ENCODE measurements at regions not wholly inside any gene's neighbourhood (a gene's known extent, or its start where the extent isn't known, plus 50 kb on each side); places are given as distances from the start of the nearest gene placed in this dataset.

DNA sequence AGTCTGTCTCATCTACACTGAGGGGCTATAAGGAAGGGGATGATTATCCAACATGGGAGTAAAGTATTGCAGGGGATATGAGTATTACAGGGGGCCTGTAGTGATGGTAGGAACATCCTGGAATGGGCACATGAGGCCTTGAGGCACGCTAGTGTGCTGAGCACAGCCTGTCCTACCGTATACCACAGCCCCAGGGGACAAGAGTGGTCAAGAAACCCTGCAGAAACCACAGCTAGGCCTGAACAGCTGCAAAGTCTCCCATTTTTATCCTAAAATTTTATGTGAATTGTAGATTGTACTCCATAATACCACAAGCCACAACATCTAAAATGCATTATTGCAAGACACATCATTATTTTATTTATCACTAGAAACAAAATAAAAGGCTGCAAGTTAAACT, 136.3 kb upstream of the ASTN2 start:
- DNase-seq (no peak), ATAC-seq (no peak)
- intact Hi-C loops (cut with micrococcal nuclease) = no loop called here

- ATAC-seq (no peak), DNase-seq (no peak)
- intact Hi-C loops (cut with micrococcal nuclease) = no loop called here
These were observed 134.6 kb upstream of the ASTN2 start for GRCh38 chr9:117549444-117549843.

DNA sequence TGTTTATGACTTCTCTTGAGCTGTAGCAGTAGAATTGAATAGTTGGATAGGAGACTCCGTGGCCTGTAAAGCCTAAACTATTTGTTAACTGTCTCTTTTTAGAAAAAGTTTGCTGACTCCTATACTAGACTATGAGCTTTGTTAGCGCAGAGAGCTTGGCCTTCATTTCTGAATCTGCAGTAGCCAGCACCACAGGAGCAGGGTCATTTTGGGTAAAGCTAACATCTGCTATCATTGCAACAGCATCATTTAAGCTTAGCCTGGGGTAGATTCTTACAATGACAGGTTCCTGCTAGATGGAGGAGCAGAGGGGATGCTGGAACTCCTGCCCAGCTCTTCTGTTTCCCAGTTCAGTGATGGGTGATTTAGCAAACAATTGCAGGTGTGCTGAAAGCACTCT, 133.7 kb upstream of the ASTN2 start:
- intact Hi-C loops (cut with micrococcal nuclease) = no loop called here
- ATAC-seq (no peak), DNase-seq (no peak)

DNA sequence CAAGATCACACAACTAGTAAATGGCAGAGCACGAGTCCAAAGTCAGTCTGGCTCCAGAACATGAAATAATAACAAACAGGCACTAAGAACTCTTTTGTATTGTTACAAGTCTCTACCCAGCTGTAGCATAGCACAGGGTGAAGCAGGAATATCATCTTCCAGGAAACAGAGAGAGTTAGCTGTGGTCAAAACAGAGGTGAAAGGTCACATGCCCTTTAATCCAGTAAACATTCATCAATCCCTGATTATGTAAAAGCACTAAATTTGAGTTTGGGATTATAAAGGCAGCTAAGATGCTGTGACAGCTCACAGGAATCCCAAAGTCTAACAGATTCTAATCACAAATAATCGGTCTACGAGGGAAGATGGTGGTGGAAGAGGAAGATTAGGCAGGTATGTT, 133.0 kb upstream of the ASTN2 start:
- ATAC-seq (no peak), DNase-seq (no peak)
- intact Hi-C loops (cut with micrococcal nuclease) = no loop called here

DNA sequence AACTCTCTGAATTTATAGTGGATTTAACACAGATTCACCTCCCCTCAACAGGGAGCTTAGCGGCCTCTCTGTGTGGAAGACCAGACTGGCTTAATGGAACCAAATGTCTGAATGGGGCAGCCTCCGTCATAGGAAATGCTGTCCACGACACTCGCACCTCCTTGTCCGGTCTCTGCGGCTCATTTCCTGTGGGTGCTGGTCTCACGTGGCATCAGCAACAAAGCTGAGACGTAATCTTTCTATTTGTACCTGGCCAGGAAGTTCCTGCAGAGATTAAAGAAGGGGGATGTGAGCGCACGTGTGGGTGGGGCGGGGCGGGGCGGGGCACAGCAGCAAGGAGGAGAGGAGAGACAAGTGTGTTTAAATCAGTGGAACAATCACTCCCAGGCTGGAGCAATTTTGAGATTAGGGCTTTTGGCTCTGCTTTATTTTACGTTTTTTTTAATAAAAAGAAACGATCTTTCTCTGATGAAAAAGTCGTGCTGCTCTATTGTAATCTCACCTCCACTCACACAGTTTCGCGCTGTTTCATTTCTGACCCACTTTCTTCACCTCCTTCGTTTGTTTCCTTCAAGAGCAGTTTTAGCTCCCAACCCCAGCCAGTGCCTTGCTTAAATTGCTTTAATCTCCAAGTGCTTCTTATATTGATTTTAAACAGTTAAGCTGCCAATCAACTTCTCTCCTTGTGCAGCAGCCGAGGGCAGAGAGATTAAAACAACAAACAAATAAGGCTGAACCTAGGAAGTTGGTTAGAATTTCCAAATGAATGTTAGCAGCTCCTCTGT, 132.2 kb upstream of the ASTN2 start:
- no peak for DNase-seq
- intact Hi-C loops (cut with micrococcal nuclease) = no loop called here
- no peak for ATAC-seq

- ATAC-seq (no peak), DNase-seq (no peak)
- intact Hi-C loops (cut with micrococcal nuclease) = no loop called here
These were observed 131.0 kb upstream of the ASTN2 start for GRCh38 chr9:117545846-117546245.

GRCh38 chr9:117543089-117543488, 128.2 kb upstream of the ASTN2 start:
- intact Hi-C loops (cut with micrococcal nuclease) = no loop called here
- ATAC-seq (no peak), DNase-seq (no peak)

DNA sequence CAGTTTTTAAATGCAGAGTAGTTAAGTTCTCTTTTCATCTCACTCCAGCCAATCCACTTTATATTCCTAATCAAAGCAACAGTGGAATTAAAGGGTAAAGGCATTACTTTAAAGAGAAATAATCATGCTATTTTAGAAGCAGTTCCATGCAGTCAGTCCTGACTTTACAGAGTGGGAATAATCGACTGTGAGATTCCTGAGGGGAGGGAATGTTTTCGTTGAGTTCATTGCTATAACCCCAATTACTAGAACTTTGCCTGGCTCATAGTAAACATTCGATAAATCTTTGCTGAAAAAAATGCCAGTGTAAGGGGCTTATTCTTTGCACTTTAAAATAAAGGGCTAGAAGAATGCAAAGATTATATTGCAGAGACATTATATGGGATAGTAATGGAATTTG, 127.2 kb upstream of the ASTN2 start:
- DNase-seq = no peak
- no peak for ATAC-seq
- intact Hi-C loops (cut with micrococcal nuclease) = no loop called here

GRCh38 chr9:117541181-117541580, 126.3 kb upstream of the ASTN2 start:
- intact Hi-C loops (cut with micrococcal nuclease) = no loop called here
- ATAC-seq (no peak), DNase-seq (no peak)

DNA sequence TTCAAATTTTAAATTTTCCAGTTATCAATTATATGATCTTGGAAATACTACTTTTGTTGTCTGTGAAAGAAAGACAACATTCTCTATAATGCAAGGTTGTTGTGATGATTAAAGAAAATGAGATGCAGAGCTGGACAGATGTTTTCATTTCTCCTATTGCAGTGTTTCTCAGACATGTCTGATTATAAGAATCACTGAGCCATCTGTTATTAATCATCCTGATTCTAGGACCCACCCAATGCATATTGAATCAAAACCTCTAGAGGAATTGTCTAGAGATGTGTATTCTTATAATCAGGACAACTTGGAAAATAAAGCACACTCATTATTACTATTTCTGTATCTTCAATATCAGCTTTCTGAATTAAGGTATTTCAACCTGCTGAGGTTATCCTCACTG, 121.1 kb upstream of the ASTN2 start:
- no peak for ATAC-seq
- intact Hi-C loops (cut with micrococcal nuclease) = no loop called here
- DNase-seq = no peak

GRCh38 chr9:117535434-117535833, 120.6 kb upstream of the ASTN2 start:
- intact Hi-C loops (cut with micrococcal nuclease) = no loop called here
- DNase-seq (no peak), ATAC-seq (no peak)

DNA sequence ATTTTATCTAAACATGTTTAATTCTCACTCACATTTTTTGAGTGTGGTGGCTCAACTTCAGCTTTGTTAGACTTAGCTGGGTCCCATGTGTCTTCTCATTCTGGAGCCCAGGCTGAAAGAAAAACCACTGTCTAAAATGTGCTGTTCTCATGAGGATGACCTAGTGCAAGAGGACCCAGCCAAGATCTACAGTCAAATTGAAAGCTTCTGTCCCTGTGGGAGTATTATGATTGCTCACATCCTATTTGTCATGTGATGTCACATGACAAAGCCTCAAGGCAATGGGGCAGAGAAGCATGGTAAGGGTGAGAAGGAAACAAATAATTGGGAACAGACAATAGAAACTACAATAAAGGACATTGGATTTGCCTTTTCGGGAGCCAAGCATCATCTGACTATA, 113.4 kb upstream of the ASTN2 start:
- DNase-seq (no peak), ATAC-seq (no peak)
- intact Hi-C loops (cut with micrococcal nuclease) = no loop called here

DNA sequence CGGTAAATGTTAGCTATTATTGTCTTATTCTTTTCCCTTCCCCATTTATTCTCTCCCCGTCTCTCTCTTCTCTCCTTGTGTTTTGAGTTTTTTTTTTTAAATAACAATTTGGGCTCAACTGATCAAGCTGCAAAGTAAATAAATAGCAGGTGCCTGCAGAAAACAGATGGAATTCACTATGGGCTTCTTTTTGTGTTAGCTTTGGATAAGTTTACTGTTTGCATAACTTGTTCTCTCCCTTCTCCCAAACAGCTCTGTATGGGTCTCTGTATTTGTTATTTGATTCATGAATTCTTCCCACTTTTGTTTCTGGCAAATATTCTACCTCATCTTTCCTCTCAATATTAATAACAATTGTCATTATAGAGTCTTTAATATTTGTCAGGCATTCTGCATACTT, 111.8 kb upstream of the ASTN2 start:
- DNase-seq = no peak
- intact Hi-C loops (cut with micrococcal nuclease) = no loop called here
- no peak for ATAC-seq

- ATAC-seq (no peak), DNase-seq (no peak)
- intact Hi-C loops (cut with micrococcal nuclease) = no loop called here
These were observed 108.8 kb upstream of the ASTN2 start for GRCh38 chr9:117523531-117524153.

DNA sequence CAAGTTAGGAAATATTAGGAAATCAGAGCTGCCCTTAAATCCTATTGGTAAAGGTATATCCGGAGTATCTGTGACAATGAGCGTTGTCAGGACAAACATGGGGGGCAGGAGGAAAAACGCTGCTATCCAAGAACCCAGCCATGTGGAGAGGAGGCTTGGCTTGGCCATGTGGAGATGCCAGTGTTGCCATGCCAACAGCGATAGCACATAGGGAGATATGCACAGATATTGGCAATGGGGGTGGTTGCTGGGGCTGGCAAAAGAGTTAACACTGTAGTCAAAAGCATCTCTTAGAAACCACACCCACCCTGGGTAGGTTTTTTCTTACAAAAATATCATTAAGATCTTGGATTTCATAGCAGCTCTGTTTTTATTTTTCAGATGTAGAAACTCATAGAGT, 106.4 kb upstream of the ASTN2 start:
- ATAC-seq = no peak
- DNase-seq = no peak
- intact Hi-C loops (cut with micrococcal nuclease) = no loop called here

- intact Hi-C loops (cut with micrococcal nuclease) = no loop called here
- DNase-seq (no peak), ATAC-seq (no peak)
These were observed 102.1 kb upstream of the ASTN2 start for GRCh38 chr9:117516676-117517632.

GRCh38 chr9:117511852-117512481, 97.1 kb upstream of the ASTN2 start:
- intact Hi-C loops (cut with micrococcal nuclease) = no loop called here
- ATAC-seq (no peak), DNase-seq (no peak)

DNA sequence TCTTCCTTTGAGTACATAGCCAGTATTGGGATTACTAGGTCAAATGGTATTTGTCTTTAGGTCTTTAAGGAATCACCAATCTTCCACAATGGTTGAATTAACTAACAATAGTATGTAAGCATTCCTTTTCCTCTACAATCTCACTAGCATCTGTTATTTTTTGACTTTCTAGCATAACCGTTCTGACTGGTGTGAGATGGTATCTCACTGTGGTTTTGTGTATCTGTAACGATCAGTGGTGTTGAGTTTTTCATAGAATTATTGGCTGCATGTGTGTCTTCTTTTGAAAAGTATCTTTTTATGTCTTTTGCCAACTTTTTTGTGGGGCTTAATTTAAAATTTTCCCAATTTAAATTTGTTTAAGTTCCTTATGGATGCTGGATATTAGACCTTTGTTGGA, 81.5 kb upstream of the ASTN2 start:
- no peak for ATAC-seq
- DNase-seq = no peak
- intact Hi-C loops (cut with micrococcal nuclease) = no loop called here

DNA sequence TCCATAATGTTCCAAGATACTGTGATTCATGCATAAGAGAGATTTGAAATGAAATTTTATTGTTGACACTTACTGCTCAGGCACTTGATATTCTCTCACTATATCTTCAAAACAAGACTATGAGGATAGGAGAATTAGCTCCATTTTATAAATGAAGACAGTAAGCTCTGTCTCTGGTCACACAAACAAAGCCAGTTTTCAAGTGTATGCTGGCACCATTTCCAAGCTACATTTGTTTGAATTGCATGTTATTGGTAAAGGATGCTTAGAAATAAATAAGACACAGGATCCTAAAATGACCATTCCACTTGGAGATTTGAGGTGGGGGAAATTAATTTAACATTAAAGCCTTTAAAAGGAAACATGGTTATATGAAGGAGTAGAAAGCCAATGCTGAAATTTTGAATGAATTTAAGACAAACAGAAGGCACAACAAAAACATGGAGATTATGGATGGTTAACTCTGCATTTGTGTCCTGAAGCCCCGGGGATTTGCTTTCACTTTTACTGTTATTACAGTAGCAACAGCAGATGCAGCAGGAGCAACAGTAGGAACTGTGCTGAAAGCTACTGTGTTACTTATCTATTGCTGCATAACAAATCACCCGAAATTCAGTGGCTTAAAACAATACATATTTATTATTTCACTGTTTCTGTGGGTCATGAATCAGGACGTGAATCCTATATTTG, 79.7 kb upstream of the ASTN2 start:
- DNase-seq (no peak), ATAC-seq (no peak)
- intact Hi-C loops (cut with micrococcal nuclease) = no loop called here

All from left ventricle myocardium superior (tissue), 1 donor.